Stomach (tissue), 8 donors: ENCODE measurements at regions not wholly inside any gene's neighbourhood (a gene's known extent, or its start where the extent isn't known, plus 50 kb on each side); places are given as distances from the start of the nearest gene placed in this dataset.

Experiments used
- DNase-seq, 2 donors: peaks; one replicate each; pipeline versions ENCODE4 v3.0.0 to v3.0.0-alpha.2; 2013 to 2019
- H3K27ac ChIP-seq, 5 donors: fragments of 200-600 bp in 4 of 5; sonication (generic) in 4 of 5; one replicate each; pipeline ENCODE4 v1.5.1; 2013 to 2019; ENCODE audit warnings: mild to moderate bottlenecking in 1 of 5, moderate library complexity in 1 of 5
- H3K27me3 ChIP-seq, 3 donors: fragments of 200-600 bp; sonication (generic); one replicate each; pipeline ENCODE4 v1.5.1; 2017 to 2019; ENCODE audit warnings: mixed run types in 1 of 3
- H3K36me3 ChIP-seq, 4 donors: fragments of 200-600 bp; sonication (generic); 1 replicate in 3 of 4; 2 replicates in 1 of 4; pipeline ENCODE4 v1.5.1; 2016 to 2019
- H3K4me1 ChIP-seq, 4 donors: fragments of 200-600 bp; sonication (generic); one replicate each; pipeline ENCODE4 v1.5.1; 2016 to 2019
- H3K4me3 ChIP-seq, 4 donors: fragments of 200-600 bp; sonication (generic) in 3 of 4; one replicate each; pipeline ENCODE4 v1.5.1; 2016 to 2019; ENCODE audit warnings: mild to moderate bottlenecking in 1 of 4
- H3K9me3 ChIP-seq, 4 donors: fragments of 200-600 bp; sonication (generic); one replicate each; pipeline ENCODE4 v1.5.1; 2016 to 2019
- EP300 ChIP-seq: sonication (generic); formaldehyde crosslinking; IDR thresholded peaks from one replicate; pipeline ENCODE4 v1.6.1; 2017; ENCODE audit warnings: antibody characterized with exemption
- POLR2A ChIP-seq, 4 donors: fragments of 450-650 bp; IDR thresholded peaks; one replicate each; pipeline ENCODE4 v1.6.1; 2016; ENCODE audit warnings: antibody characterized with exemption in 4 of 4, control low read depth in 2 of 4, mild to moderate bottlenecking in 1 of 4, moderate library complexity in 1 of 4
- POLR2AphosphoS5 ChIP-seq, 3 donors: sonication (generic); formaldehyde crosslinking; IDR thresholded peaks; one replicate each; pipeline ENCODE4 v1.6.1; 2016; ENCODE audit warnings: antibody characterized with exemption in 3 of 3
- WGBS, 5 donors: extraction: QIAGEN DNeasy Blood & Tissue Kit in 3 of 5; methylation state at CpG; one replicate each; pipeline versions ENCODE4 v1.1.5 to v1.1.7; 2013 to 2018; 5-methylcytosine and 5-hydroxymethylcytosine counted together
- intact Hi-C: fragments of 100-400 bp; cut with DNase I; formaldehyde crosslinking; loops from one replicate; pipeline ENCODE4 v1.15.1; 2023; ENCODE audit warnings: low total_unique reads
- TF ChIP-seq, protein P1 (sequence below), 7 experiments: fragments of 450-650 bp in 4 of 7; fragments of 200-600 bp in 3 of 7; sonication (generic) in 3 of 7; IDR thresholded peaks; one replicate each; pipeline ENCODE4 v1.5.1; 2016 to 2019; ENCODE audit warnings: antibody characterized with exemption in 7 of 7, control low read depth in 2 of 7, mild to moderate bottlenecking in 1 of 7
- donor health status: healthy with polysubstance abuse.
- donor health status: Bipolar disorder and iron deficiency.
- donor health status: healthy.

DNA sequence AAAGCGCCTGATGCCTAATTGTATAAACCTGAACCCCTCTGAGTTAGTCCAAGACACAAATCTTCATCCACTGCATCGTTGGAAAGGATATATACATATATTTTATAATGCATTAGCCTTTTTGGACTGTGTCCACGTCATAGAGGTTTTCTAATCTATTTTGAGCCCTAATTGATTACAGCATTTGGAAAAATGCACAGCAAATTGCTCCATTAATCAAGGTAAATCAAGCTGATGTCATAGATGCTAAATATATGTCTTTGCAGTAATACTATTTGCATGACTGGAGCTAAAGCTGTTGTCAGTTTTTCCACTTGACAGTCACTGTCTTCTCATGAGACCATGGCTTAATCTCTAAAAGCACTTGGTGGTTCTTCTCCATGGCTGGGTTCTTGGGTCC lies 483.5 kb upstream of the TNC start:
- no peak for DNase-seq
- Histone ChIP-seq H3K4me3 (no peak overlapping the region), H3K9me3 (no peaks in the 10 kb centered on the region), H3K27ac (no peak overlapping the region), H3K36me3 (no peaks in the 10 kb centered on the region), H3K27me3 (no peaks in the 10 kb centered on the region), H3K4me1 (no peaks in the 10 kb centered on the region)
- TF ChIP-seq POLR2AphosphoS5 (IDR thresholded peaks at IDR 0.05) (no peak), POLR2A (IDR thresholded peaks at IDR 0.05) (no peak), EP300 (no peak)
- TF ChIP-seq, protein P1, sequence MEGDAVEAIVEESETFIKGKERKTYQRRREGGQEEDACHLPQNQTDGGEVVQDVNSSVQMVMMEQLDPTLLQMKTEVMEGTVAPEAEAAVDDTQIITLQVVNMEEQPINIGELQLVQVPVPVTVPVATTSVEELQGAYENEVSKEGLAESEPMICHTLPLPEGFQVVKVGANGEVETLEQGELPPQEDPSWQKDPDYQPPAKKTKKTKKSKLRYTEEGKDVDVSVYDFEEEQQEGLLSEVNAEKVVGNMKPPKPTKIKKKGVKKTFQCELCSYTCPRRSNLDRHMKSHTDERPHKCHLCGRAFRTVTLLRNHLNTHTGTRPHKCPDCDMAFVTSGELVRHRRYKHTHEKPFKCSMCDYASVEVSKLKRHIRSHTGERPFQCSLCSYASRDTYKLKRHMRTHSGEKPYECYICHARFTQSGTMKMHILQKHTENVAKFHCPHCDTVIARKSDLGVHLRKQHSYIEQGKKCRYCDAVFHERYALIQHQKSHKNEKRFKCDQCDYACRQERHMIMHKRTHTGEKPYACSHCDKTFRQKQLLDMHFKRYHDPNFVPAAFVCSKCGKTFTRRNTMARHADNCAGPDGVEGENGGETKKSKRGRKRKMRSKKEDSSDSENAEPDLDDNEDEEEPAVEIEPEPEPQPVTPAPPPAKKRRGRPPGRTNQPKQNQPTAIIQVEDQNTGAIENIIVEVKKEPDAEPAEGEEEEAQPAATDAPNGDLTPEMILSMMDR (IDR thresholded peaks at IDR 0.05): no peak
- intact Hi-C loops: no loop called here
- 63 to 72% (median 68%) methylated on average over 3 of the region's 3 CpGs for WGBS, 5 donors

DNA sequence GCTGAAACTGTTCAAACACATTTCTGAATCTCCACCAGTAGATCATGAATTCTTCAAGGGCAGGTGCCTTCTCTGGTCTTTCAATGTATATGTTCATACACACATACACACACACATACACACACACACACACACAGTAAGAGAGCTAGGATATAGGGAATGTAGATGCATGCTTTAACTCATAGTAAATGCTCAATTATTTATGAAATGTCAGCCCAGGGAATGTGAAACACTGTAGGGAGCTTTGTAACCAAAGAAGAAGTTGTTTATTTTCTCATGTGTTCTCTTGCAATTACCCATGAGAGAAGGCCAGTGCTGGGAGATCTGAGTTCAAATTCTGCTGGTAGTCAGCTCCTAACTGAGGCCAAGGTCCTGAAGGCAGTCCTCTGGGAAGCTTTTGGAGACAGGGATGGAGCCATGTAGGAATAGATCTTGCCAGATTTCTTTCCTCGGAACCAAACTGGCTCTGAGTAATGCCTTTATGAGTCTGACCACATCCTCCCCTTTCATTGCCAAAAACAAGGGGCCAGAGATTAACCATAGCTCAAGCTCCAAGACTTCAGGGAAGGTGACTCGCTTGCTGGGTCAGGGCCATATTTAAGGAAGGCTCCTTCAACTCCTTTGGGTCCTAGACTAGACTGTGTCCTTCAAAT lies 487.0 kb upstream of the TNC start:
- 38 to 71% (median 64%) methylated on average over 2 of the region's 2 CpGs for WGBS, 5 donors
- DNase-seq: no peak
- no peak overlapping the region for H3K4me3 ChIP-seq
- no peak for TF ChIP-seq POLR2A (IDR thresholded peaks at IDR 0.05)
- no peak for TF ChIP-seq EP300
- TF ChIP-seq POLR2AphosphoS5 (IDR thresholded peaks at IDR 0.05): no peak
- TF ChIP-seq, protein P1 (IDR thresholded peaks at IDR 0.05): no peak
- H3K4me1 ChIP-seq: no peaks in the 10 kb centered on the region
- H3K9me3 ChIP-seq: no peaks in the 10 kb centered on the region
- no peaks in the 10 kb centered on the region for H3K36me3 ChIP-seq
- intact Hi-C loops: no loop called here
- no peak overlapping the region for H3K27ac ChIP-seq
- H3K27me3 ChIP-seq: no peaks in the 10 kb centered on the region

DNA sequence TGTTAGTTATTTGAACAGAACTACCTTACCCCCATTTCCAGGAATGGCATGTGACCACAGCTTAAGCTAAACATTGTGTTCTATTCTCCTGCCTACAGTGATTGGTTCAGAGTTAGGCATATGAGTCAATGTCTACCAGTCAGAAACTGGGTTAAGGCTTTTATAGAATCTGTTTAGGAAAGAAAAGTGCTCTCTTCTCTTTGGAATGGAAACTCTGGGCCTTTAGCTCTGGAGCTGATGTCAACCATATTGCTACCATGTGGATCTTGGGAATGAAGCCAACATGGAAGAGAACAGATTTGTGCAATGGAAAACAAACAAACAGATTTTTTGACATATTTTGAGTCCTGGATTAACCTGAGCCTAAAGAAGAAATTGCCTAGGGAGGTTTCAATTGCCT lies 488.9 kb upstream of the TNC start:
- H3K27ac ChIP-seq: no peak overlapping the region
- H3K4me1 ChIP-seq: no peaks in the 10 kb centered on the region

DNA sequence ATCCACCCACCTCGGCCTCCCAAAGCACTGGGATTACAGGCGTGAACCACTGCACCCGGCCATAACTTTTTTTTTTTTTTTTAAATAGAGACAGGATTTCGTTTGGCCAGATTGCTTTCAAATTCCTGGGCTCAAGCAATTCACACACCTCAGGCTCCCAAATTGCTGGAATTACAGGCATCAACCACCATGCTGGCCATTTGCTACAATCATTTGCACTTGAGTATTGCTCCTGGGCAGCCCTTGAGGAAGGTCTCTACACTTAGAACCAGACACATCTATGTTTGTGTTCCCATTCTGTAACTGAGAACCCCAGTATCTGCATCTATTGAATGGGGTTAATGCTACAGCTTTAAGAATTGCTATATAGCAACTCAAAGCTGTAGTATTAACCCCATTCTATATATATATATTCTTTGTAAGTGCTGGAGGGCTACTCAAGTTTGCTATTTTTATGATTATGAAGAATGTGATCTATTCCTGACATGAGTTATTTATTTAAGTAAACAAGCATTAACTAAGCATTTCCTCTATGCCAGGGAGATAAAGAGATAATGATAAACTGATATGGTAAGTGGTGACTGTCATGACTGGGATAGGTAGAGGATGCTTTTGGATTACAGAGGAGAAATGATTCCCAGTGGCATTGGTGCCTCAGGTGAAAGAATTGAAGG lies 496.5 kb upstream of the TNC start:
- intact Hi-C loops: no loop called here
- no peak overlapping the region for H3K27ac ChIP-seq
- no peaks in the 10 kb centered on the region for H3K36me3 ChIP-seq
- H3K4me3 ChIP-seq: no peak overlapping the region
- DNase-seq: no peak
- peaks cover 0 to under 1% (median 0%) of the 10 kb centered on the region in 4 donors for H3K9me3 ChIP-seq
- TF ChIP-seq EP300: no peak
- TF ChIP-seq, protein P1 (IDR thresholded peaks at IDR 0.05): no peak
- TF ChIP-seq POLR2A (IDR thresholded peaks at IDR 0.05): no peak
- WGBS, 5 donors: 75 to 86% (median 78%) methylated on average over 4 of the region's 4 CpGs
- H3K27me3 ChIP-seq: peaks cover 0 to 7% (median 0%) of the 10 kb centered on the region in 3 donors
- H3K4me1 ChIP-seq: no peaks in the 10 kb centered on the region

More for the DNA sequence above, 488.9 kb upstream of the TNC start:
- Histone ChIP-seq H3K4me3 (no peak overlapping the region), H3K27me3 (no peaks in the 10 kb centered on the region), H3K9me3 (no peaks in the 10 kb centered on the region), H3K36me3 (no peaks in the 10 kb centered on the region)
- TF ChIP-seq POLR2A (IDR thresholded peaks at IDR 0.05): no peak
- TF ChIP-seq EP300: no peak
- TF ChIP-seq, protein P1 (IDR thresholded peaks at IDR 0.05): no peak
- TF ChIP-seq POLR2AphosphoS5 (IDR thresholded peaks at IDR 0.05): no peak
- intact Hi-C loops: no loop called here
- DNase-seq: no peak
